GM12891 (cell line): ENCODE measurements at regions not wholly inside any gene's neighbourhood (a gene's known extent, or its start where the extent isn't known, plus 50 kb on each side); places are given as distances from the start of the nearest gene placed in this dataset.

Experiments
- DNase-seq: peaks from one replicate; pipeline ENCODE4 v3.0.0; 2011; ENCODE audit warnings: low spot score; ENCODE audit not compliant: insufficient read length
- FAIRE-seq: peaks from 2 replicates; lab custom pipeline; 2011; peaks lifted over from hg19 to GRCh38; lab: Jason Lieb, UNC
- PAX5 ChIP-seq: IDR thresholded peaks from 2 replicates; pipeline ENCODE4 v1.6.1; 2011; ENCODE audit warnings: low read length, moderate library complexity, mild to moderate bottlenecking; ENCODE audit not compliant: insufficient read depth, severe bottlenecking
- POLR2A ChIP-seq: IDR thresholded peaks from 2 replicates; pipeline ENCODE4 v1.6.1; 2011; ENCODE audit warnings: low read depth, low read length, control low read depth
- POLR2AphosphoS5 ChIP-seq: IDR thresholded peaks from 2 replicates; pipeline ENCODE4 v1.6.1; 2011; ENCODE audit warnings: low read depth, low read length, control low read depth
- POU2F2 ChIP-seq: IDR thresholded peaks from 2 replicates; pipeline ENCODE4 v1.6.1; 2011; ENCODE audit warnings: low read depth, mild to moderate bottlenecking, control low read depth, low read length, moderate library complexity
- SPI1 ChIP-seq: IDR thresholded peaks from 2 replicates; pipeline ENCODE4 v1.6.1; 2011; ENCODE audit warnings: low read depth, low read length, control low read depth
- TAF1 ChIP-seq: IDR thresholded peaks from 2 replicates; pipeline ENCODE4 v1.6.1; 2011; ENCODE audit warnings: low read depth, low read length, control low read depth

GRCh38 chr4:57916479-57916878, 806.3 kb upstream of the IGFBP7 start:
- TF ChIP-seq TAF1 (no peak), POLR2A (no peak), POU2F2 (no peak), POLR2AphosphoS5 (no peak), SPI1 (no peak), PAX5 (no peak)
- DNase-seq = no peak
- no peak for FAIRE-seq

GRCh38 chr4:57911203-57911602, 801.0 kb upstream of the IGFBP7 start:
- TF ChIP-seq PAX5 = no peak
- TF ChIP-seq TAF1 = no peak
- no peak for TF ChIP-seq SPI1
- TF ChIP-seq POLR2A = no peak
- no peak for TF ChIP-seq POLR2AphosphoS5
- FAIRE-seq = no peak
- DNase-seq = no peak

- TF ChIP-seq POU2F2 (no peak), SPI1 (no peak), POLR2A (no peak), TAF1 (no peak), POLR2AphosphoS5 (no peak), PAX5 (no peak)
- no peak for FAIRE-seq
Measured at GRCh38 chr4:57910151-57910550, 800.0 kb upstream of the IGFBP7 start.

GRCh38 chr4:57905965-57906364, 795.8 kb upstream of the IGFBP7 start:
- FAIRE-seq (no peak), DNase-seq (no peak)
- no peak for TF ChIP-seq PAX5
- no peak for TF ChIP-seq POLR2A
- no peak for TF ChIP-seq TAF1
- TF ChIP-seq POU2F2 = no peak
- no peak for TF ChIP-seq SPI1
- TF ChIP-seq POLR2AphosphoS5 = no peak

More at GRCh38 chr4:57910151-57910550, 800.0 kb upstream of the IGFBP7 start:
- no peak for DNase-seq

GRCh38 chr4:57877047-57877458, 766.9 kb upstream of the IGFBP7 start:
- TF ChIP-seq PAX5 = no peak
- DNase-seq (no peak), FAIRE-seq (no peak)

GRCh38 chr4:57875829-57876392, 765.7 kb upstream of the IGFBP7 start:
- TF ChIP-seq SPI1 = no peak
- FAIRE-seq = no peak
- DNase-seq = no peak

GRCh38 chr4:57866468-57867171, 756.4 kb upstream of the IGFBP7 start:
- FAIRE-seq (no peak), DNase-seq (no peak)
- TF ChIP-seq SPI1 (peak; percentile 40; the same call in 1 of the 2 replicates), PAX5 (no peak)

- TF ChIP-seq PAX5 (no peak), SPI1 (peak; percentile 88)
- DNase-seq (no peak), FAIRE-seq (no peak)
Measured at GRCh38 chr4:57865264-57865663, 755.1 kb upstream of the IGFBP7 start.

GRCh38 chr4:57854748-57855147, 744.6 kb upstream of the IGFBP7 start:
- no peak for FAIRE-seq
- no peak for DNase-seq
- TF ChIP-seq POLR2A (no peak), TAF1 (no peak), SPI1 (no peak), PAX5 (no peak), POU2F2 (no peak), POLR2AphosphoS5 (no peak)

- DNase-seq (no peak), FAIRE-seq (no peak)
- no peak for TF ChIP-seq POLR2A
- TF ChIP-seq POLR2AphosphoS5 = no peak
- no peak for TF ChIP-seq SPI1
- TF ChIP-seq TAF1 = no peak
- TF ChIP-seq POU2F2 = no peak
- TF ChIP-seq PAX5 = no peak
Measured at GRCh38 chr4:57850141-57850540, 740.0 kb upstream of the IGFBP7 start.

- FAIRE-seq = no peak
- DNase-seq = no peak
- no peak for TF ChIP-seq TAF1
- no peak for TF ChIP-seq PAX5
Measured at GRCh38 chr4:57832083-57832482, 721.9 kb upstream of the IGFBP7 start.
